Panc1 (cell line): ENCODE measurements at regions not wholly inside any gene's neighbourhood (a gene's known extent, or its start where the extent isn't known, plus 50 kb on each side); places are given as distances from the start of the nearest gene placed in this dataset.

Experiments used
- ATAC-seq: fragments of 200-7000 bp; cut with Tn5 transposase; 2 replicates; pipeline ENCODE4 v1.9.1; 2020; ENCODE audit warnings: mild to moderate bottlenecking, moderate library complexity
- BruUV-seq: library from RNA; stranded (reverse); fragments of 400-500 nt; replicated peaks from 2 replicates; lab custom pipeline; 2021; lab: Mats Ljungman, UMichigan
- CTCF ChIA-PET: fragments of 300-600 bp; sonication (Branson Sonifier 250); formaldehyde crosslinking; loops from one replicate; lab custom pipeline; 2022; ENCODE audit warnings: antibody characterized with exemption; lab: Charles Lee
- POLR2A ChIA-PET: fragments of 300-600 bp; sonication (Branson Sonifier 250); formaldehyde crosslinking; loops from one replicate; lab custom pipeline; 2022; ENCODE audit warnings: antibody characterized with exemption; lab: Charles Lee
- DNase-seq: peaks from one replicate; pipeline ENCODE4 v3.0.0-alpha.2; 2010; ENCODE audit warnings: low read depth, low spot score
- H3K27ac ChIP-seq: 2 replicates; pipeline ENCODE4 v1.5.1; 2011; ENCODE audit warnings: mild to moderate bottlenecking, low read length, inconsistent platforms
- H3K27me3 ChIP-seq: fragments of 200-500 bp; sonication (Bioruptor generic); 2 replicates; pipeline ENCODE4 v1.6.0; 2014; ENCODE audit warnings: low read length, inconsistent platforms; ENCODE audit not compliant: control insufficient read depth, insufficient read depth
- H3K36me3 ChIP-seq: fragments of 200-500 bp; sonication (Bioruptor generic); 2 replicates; pipeline ENCODE4 v1.5.1; 2014; ENCODE audit warnings: inconsistent platforms, mild to moderate bottlenecking, low read length, moderate library complexity; ENCODE audit not compliant: control insufficient read depth, insufficient read depth
- H3K4me1 ChIP-seq: 2 replicates; pipeline ENCODE4 v1.5.1; 2011; ENCODE audit warnings: inconsistent platforms, mild to moderate bottlenecking, low read length, moderate library complexity; ENCODE audit not compliant: control insufficient read depth, insufficient read depth
- H3K4me3 ChIP-seq, 2 experiments: 2 replicates each; pipeline ENCODE4 v1.5.1; 2011 to 2012; ENCODE audit warnings: low read depth in 2 of 2, low read length in 2 of 2, mild to moderate bottlenecking in 2 of 2, inconsistent platforms in 1 of 2, moderate library complexity in 1 of 2
- H3K9me3 ChIP-seq: fragments of 200-500 bp; sonication (Bioruptor generic); 2 replicates; pipeline ENCODE4 v1.5.1; 2014; ENCODE audit warnings: low read depth, mild to moderate bottlenecking, inconsistent platforms, low read length, moderate library complexity; ENCODE audit not compliant: control insufficient read depth, insufficient read depth
- POLR2AphosphoS5 ChIP-seq: IDR thresholded peaks from 2 replicates; pipeline ENCODE4 v1.6.1; 2012; ENCODE audit warnings: mild to moderate bottlenecking, low read depth, low read length, moderate library complexity
- REST ChIP-seq, 2 experiments: IDR thresholded peaks; 2 replicates each; pipeline ENCODE4 v1.6.1; 2011 to 2012; ENCODE audit warnings: low read depth in 2 of 2, control low read depth in 1 of 2, low read length in 1 of 2, mild to moderate bottlenecking in 1 of 2, moderate library complexity in 1 of 2; ENCODE audit not compliant: insufficient read depth in 1 of 2
- SIN3A ChIP-seq: IDR thresholded peaks from 2 replicates; pipeline ENCODE4 v1.6.1; 2012; ENCODE audit warnings: low read depth, mild to moderate bottlenecking, low read length, moderate library complexity, borderline replicate concordance; ENCODE audit not compliant: insufficient read depth
- TCF7L2 ChIP-seq: IDR thresholded peaks from 2 replicates; pipeline ENCODE4 v1.6.1; 2011; ENCODE audit warnings: mild to moderate bottlenecking, low read depth, low read length, inconsistent platforms
- in situ Hi-C: cut with HindIII; loops from 2 replicates; pipeline ENCODE4 v1.10.0; 2016; ENCODE audit warnings: low sequenced_read_pairs, low pct_unique_long_range_greater_than_20kb
- intact Hi-C: fragments of 100-400 bp; cut with micrococcal nuclease; formaldehyde crosslinking; loops from one replicate; pipeline ENCODE4 v1.10.0; 2022; ENCODE audit not compliant: unreplicated experiment
- TF ChIP-seq, protein P1 (sequence below): fragments of 450-650 bp; IDR thresholded peaks from 2 replicates; pipeline ENCODE4 v1.5.1; 2017; ENCODE audit warnings: mild to moderate bottlenecking

GRCh38 chr2:219699440-219699821 lies 72.0 kb downstream of the SLC4A3 start:
- Histone ChIP-seq H3K9me3 (no peaks in the 10 kb centered on the region), H3K27ac (no peak overlapping the region), H3K4me1 (no peaks in the 10 kb centered on the region), H3K27me3 (peaks cover 18% of the 10 kb centered on the region), H3K36me3 (no peaks in the 10 kb centered on the region), H3K4me3 (no peak overlapping the region)
- CTCF ChIA-PET = no interaction called here
- no peak for DNase-seq
- intact Hi-C loops (no loop called here), in situ Hi-C loops (no loop called here)
- ATAC-seq = no peak
- no TSS peak for BruUV-seq
- POLR2A ChIA-PET = no interaction called here
- TF ChIP-seq SIN3A (no peak), REST (IDR thresholded peaks at IDR 0.05; ENCODE audit: insufficient read depth in 1 of 2, low read depth in 2 of 2, low read length in 1 of 2) (no peak), POLR2AphosphoS5 (no peak), TCF7L2 (no peak)
- TF ChIP-seq, protein P1, sequence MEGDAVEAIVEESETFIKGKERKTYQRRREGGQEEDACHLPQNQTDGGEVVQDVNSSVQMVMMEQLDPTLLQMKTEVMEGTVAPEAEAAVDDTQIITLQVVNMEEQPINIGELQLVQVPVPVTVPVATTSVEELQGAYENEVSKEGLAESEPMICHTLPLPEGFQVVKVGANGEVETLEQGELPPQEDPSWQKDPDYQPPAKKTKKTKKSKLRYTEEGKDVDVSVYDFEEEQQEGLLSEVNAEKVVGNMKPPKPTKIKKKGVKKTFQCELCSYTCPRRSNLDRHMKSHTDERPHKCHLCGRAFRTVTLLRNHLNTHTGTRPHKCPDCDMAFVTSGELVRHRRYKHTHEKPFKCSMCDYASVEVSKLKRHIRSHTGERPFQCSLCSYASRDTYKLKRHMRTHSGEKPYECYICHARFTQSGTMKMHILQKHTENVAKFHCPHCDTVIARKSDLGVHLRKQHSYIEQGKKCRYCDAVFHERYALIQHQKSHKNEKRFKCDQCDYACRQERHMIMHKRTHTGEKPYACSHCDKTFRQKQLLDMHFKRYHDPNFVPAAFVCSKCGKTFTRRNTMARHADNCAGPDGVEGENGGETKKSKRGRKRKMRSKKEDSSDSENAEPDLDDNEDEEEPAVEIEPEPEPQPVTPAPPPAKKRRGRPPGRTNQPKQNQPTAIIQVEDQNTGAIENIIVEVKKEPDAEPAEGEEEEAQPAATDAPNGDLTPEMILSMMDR = no peak

GRCh38 chr2:219701847-219702634 lies 74.6 kb downstream of the SLC4A3 start:
- ATAC-seq (no peak), DNase-seq (no peak)
- peaks cover 12% of the 10 kb centered on the region for H3K27me3 ChIP-seq
- no TSS peak for BruUV-seq
- TF ChIP-seq TCF7L2 = no peak
- no peak for TF ChIP-seq SIN3A
- TF ChIP-seq REST (IDR thresholded peaks at IDR 0.05; ENCODE audit: insufficient read depth in 1 of 2, low read depth in 2 of 2, low read length in 1 of 2) = no peak
- TF ChIP-seq POLR2AphosphoS5 = no peak
- TF ChIP-seq, protein P1 = no peak
- ChIA-PET CTCF (no interaction called here), POLR2A (no interaction called here)
- no peak overlapping the region for H3K27ac ChIP-seq
- no peak overlapping the region for H3K4me3 ChIP-seq
- in situ Hi-C loops = no loop called here
- H3K36me3 ChIP-seq = no peaks in the 10 kb centered on the region
- intact Hi-C loops = no loop called here
- no peaks in the 10 kb centered on the region for H3K4me1 ChIP-seq
- H3K9me3 ChIP-seq = no peaks in the 10 kb centered on the region
